ENCODE measurements at regions not wholly inside any gene's neighbourhood (a gene's known extent, or its start where the extent isn't known, plus 50 kb on each side); places are given as distances from the start of the nearest gene placed in this dataset.
"Not testable (repeated sequence)": the region's sequence is repeated elsewhere in the genome, so short reads cannot be mapped to it uniquely, and the experiment has no call there.

DNA sequence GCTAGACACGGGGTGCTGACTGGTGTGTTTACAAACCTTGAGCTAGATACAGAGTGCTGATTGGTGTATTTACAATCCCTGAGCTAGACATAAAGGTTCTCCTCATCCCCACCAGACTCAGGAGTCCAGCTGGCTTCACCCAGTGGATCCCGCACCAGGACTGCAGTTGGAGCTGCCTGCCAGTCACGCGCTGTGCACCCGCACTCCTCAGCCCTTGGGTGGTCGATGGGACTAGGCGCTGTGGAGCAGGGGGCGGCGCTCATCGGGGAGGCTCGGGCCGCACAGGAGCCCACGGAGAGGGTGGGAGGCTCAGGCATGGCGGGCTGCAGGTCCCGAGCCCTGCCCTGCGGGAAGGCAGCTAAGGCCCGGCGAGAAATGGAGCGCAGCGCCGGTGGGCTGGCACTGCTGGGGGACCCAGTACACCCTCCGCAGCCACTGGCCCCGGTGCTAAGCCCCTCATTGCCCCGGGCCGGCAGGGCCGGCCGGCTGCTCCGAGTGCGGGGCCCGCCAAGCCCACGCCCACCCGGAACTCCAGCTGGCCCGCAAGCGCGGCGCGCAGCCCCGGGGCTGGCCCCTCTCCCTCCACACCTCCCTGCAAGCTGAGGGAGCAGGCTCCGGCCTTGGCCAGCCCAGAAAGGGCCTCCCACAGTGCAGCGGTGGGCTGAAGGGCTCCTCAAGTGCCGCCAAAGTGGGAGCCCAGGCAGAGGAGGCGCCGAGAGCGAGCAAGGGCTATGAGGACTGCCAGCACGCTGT is 406.4 kb downstream of the HLX start:
- not testable (repeated sequence) for TF ChIP-seq GABPA (IDR thresholded peaks at IDR 0.05; ENCODE audit: low read depth); EP300 (IDR thresholded peaks at IDR 0.05; ENCODE audit: borderline replicate concordance in 1 of 2, low read depth in 1 of 2, low read length in 1 of 2); YY1 (IDR thresholded peaks at IDR 0.05; ENCODE audit: low read depth); EZH2phosphoT487 (IDR thresholded peaks at IDR 0.05; ENCODE audit: borderline replicate concordance, low read depth); SMC3 (IDR thresholded peaks at IDR 0.05; ENCODE audit: low read depth, low read length); POLR2AphosphoS5 (IDR thresholded peaks at IDR 0.05; ENCODE audit: low read depth, low read length)
- TF ChIP-seq, protein P1, sequence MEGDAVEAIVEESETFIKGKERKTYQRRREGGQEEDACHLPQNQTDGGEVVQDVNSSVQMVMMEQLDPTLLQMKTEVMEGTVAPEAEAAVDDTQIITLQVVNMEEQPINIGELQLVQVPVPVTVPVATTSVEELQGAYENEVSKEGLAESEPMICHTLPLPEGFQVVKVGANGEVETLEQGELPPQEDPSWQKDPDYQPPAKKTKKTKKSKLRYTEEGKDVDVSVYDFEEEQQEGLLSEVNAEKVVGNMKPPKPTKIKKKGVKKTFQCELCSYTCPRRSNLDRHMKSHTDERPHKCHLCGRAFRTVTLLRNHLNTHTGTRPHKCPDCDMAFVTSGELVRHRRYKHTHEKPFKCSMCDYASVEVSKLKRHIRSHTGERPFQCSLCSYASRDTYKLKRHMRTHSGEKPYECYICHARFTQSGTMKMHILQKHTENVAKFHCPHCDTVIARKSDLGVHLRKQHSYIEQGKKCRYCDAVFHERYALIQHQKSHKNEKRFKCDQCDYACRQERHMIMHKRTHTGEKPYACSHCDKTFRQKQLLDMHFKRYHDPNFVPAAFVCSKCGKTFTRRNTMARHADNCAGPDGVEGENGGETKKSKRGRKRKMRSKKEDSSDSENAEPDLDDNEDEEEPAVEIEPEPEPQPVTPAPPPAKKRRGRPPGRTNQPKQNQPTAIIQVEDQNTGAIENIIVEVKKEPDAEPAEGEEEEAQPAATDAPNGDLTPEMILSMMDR (IDR thresholded peaks at IDR 0.05): not testable (repeated sequence)
- TF ChIP-seq, protein P2, sequence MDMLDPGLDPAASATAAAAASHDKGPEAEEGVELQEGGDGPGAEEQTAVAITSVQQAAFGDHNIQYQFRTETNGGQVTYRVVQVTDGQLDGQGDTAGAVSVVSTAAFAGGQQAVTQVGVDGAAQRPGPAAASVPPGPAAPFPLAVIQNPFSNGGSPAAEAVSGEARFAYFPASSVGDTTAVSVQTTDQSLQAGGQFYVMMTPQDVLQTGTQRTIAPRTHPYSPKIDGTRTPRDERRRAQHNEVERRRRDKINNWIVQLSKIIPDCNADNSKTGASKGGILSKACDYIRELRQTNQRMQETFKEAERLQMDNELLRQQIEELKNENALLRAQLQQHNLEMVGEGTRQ (IDR thresholded peaks at IDR 0.05; ENCODE audit: borderline replicate concordance, low read depth, low read length): not testable (repeated sequence)
- TF ChIP-seq, protein P3, sequence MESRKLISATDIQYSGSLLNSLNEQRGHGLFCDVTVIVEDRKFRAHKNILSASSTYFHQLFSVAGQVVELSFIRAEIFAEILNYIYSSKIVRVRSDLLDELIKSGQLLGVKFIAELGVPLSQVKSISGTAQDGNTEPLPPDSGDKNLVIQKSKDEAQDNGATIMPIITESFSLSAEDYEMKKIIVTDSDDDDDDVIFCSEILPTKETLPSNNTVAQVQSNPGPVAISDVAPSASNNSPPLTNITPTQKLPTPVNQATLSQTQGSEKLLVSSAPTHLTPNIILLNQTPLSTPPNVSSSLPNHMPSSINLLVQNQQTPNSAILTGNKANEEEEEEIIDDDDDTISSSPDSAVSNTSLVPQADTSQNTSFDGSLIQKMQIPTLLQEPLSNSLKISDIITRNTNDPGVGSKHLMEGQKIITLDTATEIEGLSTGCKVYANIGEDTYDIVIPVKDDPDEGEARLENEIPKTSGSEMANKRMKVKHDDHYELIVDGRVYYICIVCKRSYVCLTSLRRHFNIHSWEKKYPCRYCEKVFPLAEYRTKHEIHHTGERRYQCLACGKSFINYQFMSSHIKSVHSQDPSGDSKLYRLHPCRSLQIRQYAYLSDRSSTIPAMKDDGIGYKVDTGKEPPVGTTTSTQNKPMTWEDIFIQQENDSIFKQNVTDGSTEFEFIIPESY (IDR thresholded peaks at IDR 0.05; ENCODE audit: borderline replicate concordance, low read depth): not testable (repeated sequence)
